GM20000 (cell line): ENCODE measurements at regions not wholly inside any gene's neighbourhood (a gene's known extent, or its start where the extent isn't known, plus 50 kb on each side); places are given as distances from the start of the nearest gene placed in this dataset.

ENCODE experiments used
- DNase-seq: peaks from one replicate; pipeline ENCODE4 v3.0.0; 2012; ENCODE audit warnings: low spot score
- CTCF ChIP-seq: IDR thresholded peaks from 2 replicates; pipeline ENCODE4 v1.5.1; 2012; ENCODE audit warnings: mild to moderate bottlenecking, control low read depth; ENCODE audit errors: extremely low read depth, missing control alignments

DNA sequence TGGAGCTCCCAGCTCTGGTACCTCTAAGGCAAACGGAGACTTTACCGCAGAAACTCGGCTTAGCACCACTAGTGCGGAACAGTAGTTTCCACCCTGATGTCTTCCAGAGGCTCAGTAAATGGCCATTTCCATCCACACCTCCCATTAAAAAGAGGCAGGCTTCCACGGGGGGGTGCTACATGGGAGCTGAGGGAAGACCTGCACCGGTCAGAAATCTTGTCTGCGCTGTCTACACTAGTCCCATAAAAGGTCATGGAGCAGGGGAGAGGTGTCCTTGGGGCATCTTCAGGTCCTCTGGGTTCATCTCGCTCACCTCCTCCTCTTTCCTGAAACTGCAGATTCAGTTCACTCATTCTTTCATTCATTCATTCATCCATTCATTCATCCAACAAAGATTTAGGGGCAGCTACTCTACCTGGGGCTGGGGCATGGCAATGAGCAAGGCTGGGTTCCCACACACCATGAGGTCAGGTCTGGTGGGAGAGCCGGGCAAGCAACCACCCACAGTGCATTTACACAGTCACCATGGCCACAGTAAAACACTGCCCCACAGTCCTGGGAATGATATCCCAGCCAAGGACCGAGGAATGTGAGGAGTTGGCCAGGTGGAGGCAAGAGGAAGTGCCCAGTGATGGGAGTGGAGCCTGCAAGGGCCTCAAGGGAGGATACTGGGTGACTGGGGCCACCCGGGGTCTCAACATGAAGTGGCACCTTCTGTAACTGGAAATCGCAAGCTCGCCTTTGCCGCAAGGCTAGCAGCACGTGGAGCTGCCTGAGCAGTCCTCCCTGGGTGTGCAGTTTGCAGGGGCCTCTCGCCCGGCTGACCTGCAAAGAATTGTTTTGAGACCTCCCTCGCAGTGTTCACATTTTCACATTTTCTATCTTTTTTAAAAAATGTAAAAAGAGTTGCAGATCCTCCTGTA lies 180.2 kb upstream of the RAB6C start:
- TF ChIP-seq CTCF = no peak
- DNase-seq = no peak

DNA sequence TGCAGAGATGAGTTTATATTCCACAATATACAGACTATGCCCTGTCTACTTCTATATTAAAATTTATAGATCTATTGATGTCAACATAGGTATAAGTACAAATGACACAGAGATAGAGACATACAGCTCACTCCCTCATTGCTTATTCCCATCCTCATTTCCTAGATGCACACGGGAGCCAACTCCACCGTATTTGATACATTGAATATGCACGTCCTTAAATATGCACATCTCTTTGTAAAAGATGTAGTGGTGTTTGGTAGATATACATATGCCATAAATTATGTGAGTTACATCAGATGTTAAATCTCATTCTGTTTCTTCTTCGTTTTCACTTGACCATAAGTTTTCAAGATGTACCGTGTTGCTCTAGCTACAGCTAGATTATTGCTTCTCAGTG lies 179.2 kb upstream of the RAB6C start:
- TF ChIP-seq CTCF = no peak
- DNase-seq = no peak

- no peak for DNase-seq
- TF ChIP-seq CTCF = no peak
These were observed 178.8 kb upstream of the RAB6C start for GRCh38 chr2:129800686-129801085.

GRCh38 chr2:129801575-129801974 lies 177.9 kb upstream of the RAB6C start:
- TF ChIP-seq CTCF = no peak
- DNase-seq = no peak

DNA sequence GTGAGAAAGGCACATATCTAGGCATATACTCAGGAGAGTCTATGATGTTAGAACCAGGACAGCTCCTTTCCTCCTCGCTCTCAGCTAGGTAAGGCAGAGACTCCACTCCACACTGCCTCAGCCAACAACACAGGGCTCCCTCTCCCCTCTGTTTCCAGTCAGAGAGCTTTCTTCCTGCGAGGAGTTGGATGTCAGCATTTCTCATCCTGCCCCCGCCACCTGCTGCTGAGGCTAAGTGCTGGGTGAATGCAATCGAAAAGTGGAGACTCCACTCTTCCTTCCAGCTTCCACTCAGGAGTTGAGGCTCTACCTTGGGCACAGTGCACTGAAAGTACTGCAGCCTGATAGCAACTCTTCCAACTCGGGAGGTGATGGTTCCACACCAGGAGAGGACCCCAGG lies 177.2 kb upstream of the RAB6C start:
- DNase-seq = no peak

GRCh38 chr2:129803032-129803431 lies 176.4 kb upstream of the RAB6C start:
- DNase-seq = no peak
- no peak for TF ChIP-seq CTCF

More for the DNA sequence above, 177.2 kb upstream of the RAB6C start:
- TF ChIP-seq CTCF = no peak

DNA sequence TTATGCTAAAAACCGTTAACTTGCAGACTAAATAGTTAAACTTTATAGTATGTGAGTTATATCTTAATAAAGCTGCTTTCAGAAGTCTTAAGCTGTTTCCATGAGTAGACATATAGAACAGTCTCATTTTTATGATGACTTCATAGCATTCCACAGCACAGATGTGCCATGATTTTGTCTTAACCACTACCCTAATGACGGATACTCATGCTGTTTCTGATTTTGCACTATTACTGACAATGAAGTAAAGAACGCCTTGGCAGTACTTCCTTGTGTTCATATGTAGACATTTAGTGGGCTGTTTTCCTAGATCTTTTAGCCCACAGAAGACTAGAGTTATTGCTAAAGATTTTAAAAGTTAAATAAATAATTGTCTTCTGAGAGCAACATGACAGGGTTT lies 175.6 kb upstream of the RAB6C start:
- no peak for TF ChIP-seq CTCF
- DNase-seq = no peak
